A673 (cell line): ENCODE measurements at regions not wholly inside any gene's neighbourhood (a gene's known extent, or its start where the extent isn't known, plus 50 kb on each side); places are given as distances from the start of the nearest gene placed in this dataset.

Experiments
- CTCF ChIP-seq: fragments of 300-800, 200-600 bp; sonication (generic); conservative IDR thresholded peaks from 2 replicates; pipeline ENCODE4 v1.5.1; 2017; ENCODE audit warnings: low read depth, mild to moderate bottlenecking, antibody characterized with exemption, low read length, moderate library complexity, mixed read lengths
- EZH2 ChIP-seq: fragments of 200-600 bp; sonication (generic); IDR thresholded peaks from 2 replicates; pipeline ENCODE4 v1.6.1; 2017; ENCODE audit warnings: borderline replicate concordance, low read depth, mild to moderate bottlenecking, mixed read lengths, antibody characterized with exemption, low read length; ENCODE audit not compliant: poor library complexity, severe bottlenecking

GRCh38 chr3:16122155-16122554 lies 52.3 kb upstream of the GALNT15 start:
- no peak for TF ChIP-seq CTCF
- TF ChIP-seq EZH2, result no peak
